GM19023 (cell line): ENCODE measurements at regions not wholly inside any gene's neighbourhood (a gene's known extent, or its start where the extent isn't known, plus 50 kb on each side); places are given as distances from the start of the nearest gene placed in this dataset.

Experiments
- ATAC-seq: cut with Tn5 transposase; IDR thresholded peaks from one replicate; pipeline ENCODE4 v1.9.1; 2021; ENCODE audit warnings: mild to moderate bottlenecking, moderate library complexity; ENCODE audit not compliant: unreplicated experiment

DNA sequence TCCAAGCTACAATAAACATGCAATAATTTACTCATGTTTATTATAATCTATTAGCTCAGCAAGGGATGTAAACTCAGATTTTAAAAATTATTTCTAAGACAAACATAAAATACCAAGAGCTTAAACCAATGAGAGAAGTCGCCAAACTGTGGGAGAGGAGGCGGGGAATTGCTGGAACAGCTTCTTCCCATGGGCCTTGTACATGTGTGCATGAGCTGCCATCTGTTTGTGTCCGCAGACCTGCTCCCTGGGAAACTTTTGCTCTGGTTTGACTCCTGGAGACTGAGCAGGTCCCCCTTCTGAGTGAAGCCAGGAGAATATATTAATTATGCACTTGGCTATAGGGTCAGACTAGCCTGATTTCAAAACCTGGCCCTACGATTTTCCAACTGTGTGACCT is 655.9 kb upstream of the SOX11 start:
- no peak for ATAC-seq

GRCh38 chr2:5039241-5039975 is 652.8 kb upstream of the SOX11 start:
- no peak for ATAC-seq

- no peak for ATAC-seq
Observed at GRCh38 chr2:5040571-5040970, 651.6 kb upstream of the SOX11 start.

- no peak for ATAC-seq
Observed at GRCh38 chr2:5041501-5041900, 650.7 kb upstream of the SOX11 start.

DNA sequence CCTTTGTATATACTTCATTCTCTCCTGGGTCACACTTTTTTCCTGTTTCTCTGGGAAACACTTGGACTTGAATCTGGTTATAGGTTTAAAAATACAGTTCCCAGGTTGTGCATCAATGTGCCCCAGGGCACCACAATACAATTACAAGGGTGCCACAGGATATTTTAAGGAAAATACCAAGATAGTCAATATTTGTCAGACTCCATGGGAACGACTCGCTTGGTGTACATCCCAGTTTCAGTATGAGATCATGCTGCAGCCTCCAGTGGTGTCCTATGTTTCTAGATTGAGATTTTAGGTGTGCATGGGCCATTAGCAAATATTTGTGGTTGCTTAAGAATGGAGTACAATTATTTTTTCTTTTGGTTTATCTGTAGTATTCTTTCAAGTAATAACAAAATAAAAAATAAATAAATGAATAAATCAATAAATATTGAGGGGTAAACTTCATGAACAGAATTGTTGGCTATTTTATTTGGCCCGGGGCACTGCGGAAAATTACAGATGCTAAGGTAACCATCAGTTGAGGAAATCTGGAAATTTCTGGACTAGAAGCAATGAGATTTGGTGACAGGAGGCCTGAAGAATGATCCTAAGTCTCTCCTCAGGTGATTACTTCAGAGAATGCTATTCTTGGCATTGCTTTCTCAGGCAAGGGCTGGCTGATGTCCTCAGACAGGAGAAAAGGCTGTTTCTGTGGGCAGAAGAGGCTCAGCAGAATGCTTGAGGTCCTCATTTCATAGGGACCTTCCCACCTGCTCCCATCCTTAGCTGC is 649.3 kb upstream of the SOX11 start:
- no peak for ATAC-seq

DNA sequence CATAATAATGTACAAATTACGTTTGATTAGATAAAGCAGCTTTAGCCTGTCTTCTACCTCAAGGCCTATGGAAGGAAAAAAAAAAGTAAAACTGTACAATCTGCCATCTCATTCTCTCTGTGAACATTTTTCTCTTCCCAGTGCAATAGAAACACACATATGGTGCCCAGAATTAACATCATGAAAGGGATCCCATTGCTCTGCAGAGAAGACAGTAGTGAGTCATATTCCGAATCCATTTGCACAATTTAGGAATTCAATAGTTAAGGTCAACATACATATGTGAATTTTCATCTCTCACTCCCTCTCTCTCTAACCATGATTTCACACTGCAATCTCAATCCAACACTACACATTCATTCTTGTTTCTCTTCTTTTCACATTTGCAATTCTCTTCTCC is 640.9 kb upstream of the SOX11 start:
- no peak for ATAC-seq

- ATAC-seq, result no peak
Observed at GRCh38 chr2:5052905-5053304, 639.3 kb upstream of the SOX11 start.

DNA sequence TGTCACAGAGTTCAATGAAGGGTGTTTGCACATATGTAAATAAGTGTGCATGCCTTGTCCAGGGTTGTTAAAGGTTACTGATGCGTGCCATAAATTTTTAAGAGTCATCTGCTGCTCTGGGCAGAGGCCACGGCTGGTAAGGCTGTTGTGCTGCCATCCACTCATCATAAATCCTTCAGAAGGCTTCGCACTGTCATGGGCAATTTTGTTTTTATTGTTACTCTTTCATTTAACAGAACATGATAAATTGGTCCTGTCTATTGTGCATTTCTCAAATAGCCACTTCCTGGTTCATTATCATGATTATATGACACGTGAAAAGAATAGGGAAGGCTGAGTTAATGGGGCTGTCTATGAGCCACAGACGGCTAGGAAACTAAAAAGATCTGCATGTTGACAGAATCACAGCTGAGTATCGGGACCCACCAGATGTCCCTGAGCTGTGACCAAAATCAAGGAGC is 634.3 kb upstream of the SOX11 start:
- no peak for ATAC-seq

DNA sequence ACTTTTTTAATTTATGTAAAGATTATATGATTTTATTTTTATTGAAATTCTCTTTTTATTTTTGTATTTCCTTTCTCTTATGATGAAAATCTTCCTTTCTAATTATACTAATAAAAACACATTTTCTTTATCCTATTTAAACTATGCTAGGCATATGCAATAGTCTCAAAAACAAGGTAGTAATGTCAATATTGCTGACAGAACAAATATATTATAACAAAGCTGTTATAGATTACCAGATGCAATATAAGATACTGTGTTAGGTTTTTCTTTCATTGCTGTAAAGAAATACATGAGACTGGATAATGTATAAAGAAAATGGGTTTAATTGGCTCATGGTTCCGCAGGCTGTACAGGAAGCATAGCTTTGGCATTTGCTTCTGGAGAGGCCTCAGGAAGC is 631.2 kb upstream of the SOX11 start:
- ATAC-seq, result no peak

- no peak for ATAC-seq
Observed at GRCh38 chr2:5064687-5065086, 627.5 kb upstream of the SOX11 start.

DNA sequence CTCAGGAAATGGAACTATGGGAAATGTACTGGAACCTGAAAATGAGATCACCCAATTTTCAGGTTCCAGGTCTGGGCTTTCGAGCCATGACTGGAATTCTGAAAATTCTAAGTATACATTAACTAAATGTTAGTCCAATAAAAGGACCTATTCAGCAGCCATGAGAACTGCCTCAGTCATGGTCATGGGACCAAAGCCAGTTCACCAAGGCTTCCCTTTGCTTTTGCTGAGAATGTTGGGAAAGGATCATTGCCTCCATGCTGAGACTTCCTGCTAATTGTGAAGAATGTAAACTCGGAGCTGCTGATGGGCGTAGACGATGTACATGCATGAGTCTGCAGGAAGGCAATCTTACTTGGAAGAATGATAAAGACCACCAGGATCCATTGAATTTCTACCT is 624.4 kb upstream of the SOX11 start:
- ATAC-seq, result no peak

DNA sequence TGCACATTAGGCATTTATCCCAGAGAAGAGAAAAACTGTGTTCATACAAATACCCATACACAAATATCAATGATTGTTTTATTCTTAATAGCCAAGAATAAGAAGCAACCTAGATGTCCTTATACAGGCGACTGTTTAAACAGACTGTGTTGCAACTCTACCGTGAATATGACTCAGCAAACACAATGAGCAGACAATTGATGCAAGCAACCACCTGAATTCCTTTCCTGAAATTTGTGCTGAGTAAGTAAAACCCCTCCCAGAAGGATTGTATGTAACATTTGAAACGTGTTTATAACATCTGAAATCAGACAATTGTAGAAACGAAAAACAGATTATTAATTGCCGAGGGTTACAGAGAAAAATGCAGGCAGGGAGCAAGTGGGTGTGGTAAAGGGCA is 621.9 kb upstream of the SOX11 start:
- no peak for ATAC-seq

- ATAC-seq, result no peak
Observed at GRCh38 chr2:5074733-5075132, 617.5 kb upstream of the SOX11 start.

- no peak for ATAC-seq
Observed at GRCh38 chr2:5076599-5076998, 615.6 kb upstream of the SOX11 start.

DNA sequence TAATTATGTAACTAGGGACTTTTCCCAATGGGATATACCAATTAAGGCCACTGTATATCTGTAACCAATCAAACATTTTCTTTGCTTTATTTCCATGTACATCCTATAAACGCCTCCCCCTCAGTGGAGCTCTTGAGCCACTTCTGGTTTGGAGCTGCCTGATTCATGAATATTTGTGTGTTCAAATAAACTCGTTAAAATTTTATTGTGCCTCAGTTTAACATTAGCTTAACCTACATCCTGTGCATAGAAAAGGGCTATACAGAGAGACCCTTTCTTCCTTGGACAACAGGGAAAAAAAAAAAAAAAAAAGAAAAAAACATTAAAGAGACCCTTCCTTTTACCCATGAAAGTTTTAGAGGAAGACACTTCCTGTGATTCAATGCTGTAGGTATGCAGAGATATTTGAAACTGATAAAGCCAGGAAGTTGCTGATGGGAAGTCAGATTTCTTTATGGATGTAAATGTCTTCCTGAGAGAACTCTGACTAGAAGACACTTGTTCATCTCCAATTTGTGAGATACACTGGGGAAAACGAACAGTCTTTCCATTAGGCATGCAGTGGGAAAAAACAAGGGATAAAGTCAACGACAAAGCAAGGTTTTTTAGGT is 614.6 kb upstream of the SOX11 start:
- ATAC-seq, result no peak

GRCh38 chr2:5083402-5083801 is 608.8 kb upstream of the SOX11 start:
- no peak for ATAC-seq

DNA sequence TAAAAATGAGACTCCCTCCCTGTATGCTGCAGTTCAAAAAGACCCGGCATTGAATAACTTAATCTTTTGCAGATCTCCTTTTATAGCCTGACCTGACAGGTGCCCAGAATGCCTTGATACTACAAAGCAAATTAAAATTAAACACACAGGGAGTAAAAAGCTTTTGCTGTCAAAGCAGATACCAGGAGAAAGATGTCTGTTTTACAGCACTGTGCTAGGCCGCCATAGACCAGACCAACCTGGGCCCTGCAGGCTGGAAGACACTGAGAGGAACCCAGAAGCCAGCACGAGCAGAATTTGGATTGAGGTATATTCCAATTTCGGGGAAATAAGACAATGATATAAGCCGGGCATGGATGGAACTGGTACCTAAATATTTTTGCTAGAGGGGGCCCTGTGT is 602.8 kb upstream of the SOX11 start:
- no peak for ATAC-seq

- no peak for ATAC-seq
Observed at GRCh38 chr2:5093056-5093455, 599.1 kb upstream of the SOX11 start.

- ATAC-seq, result no peak
Observed at GRCh38 chr2:5093518-5093917, 598.7 kb upstream of the SOX11 start.

DNA sequence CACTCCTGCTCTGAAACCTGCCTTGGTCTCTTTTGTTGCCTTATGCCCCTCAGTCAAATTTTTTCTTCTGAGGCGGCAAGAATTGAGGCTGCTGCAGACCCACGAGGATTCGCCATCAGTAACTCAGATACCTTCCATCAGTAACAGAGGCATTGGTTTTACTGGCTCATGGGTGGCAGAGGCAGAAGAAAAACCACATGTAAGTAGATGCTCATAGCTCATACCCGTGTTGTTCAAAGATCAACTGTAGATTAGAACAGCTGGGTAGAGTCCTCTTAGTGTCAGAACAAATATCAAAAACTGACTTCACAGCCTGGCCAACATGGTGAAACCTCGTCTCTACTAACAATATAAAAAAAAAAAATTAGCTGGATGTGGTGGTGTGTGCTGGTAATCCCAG is 598.0 kb upstream of the SOX11 start:
- no peak for ATAC-seq

DNA sequence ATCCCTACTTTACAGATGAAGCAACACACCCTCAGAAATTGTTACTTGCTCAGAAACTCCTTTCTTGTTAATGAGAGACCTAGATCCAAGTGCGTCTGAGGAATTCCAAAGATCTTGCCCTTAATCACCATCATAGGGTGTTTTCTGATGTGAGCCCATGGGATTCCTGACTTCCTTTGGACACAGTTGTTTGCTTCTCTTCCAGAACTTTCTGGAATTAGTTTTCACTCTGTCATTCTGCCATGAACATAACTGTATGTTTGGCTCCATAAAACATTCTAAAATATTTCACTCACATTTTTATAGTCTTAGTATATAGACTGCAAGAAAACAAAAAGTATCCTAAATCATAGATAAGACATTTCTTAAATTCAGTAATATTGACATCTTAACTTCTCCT is 593.9 kb upstream of the SOX11 start:
- ATAC-seq, result no peak

DNA sequence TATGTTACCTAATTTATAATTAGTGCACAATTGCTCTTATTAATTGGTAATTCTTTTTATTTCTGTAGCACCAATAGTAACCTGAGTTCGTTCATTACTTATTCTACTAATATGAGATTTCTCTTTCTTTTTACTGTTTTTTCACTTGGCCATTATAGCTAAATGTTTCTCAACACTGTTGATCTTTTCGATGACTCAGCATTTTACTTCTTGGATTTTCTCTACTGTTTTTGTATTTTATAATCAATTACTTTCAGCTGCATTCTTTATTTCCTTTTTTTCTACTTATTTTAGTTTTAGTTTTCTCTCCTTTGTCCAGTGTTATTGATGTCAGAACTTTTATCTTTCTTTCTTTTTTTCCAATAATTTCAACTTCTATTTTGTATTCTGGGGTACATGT is 589.4 kb upstream of the SOX11 start:
- no peak for ATAC-seq
